Effector memory CD8-positive, alpha-beta T cell (primary cell): ENCODE measurements at regions not wholly inside any gene's neighbourhood (a gene's known extent, or its start where the extent isn't known, plus 50 kb on each side); places are given as distances from the start of the nearest gene placed in this dataset.
"Not testable (repeated sequence)": the region's sequence is repeated elsewhere in the genome, so short reads cannot be mapped to it uniquely, and the experiment has no call there.

Source experiments
- ATAC-seq: fragments of 150-1000 bp; cut with Tn5 transposase; replicated peaks from 2 replicates; pipeline ENCODE4 v1.10.0; 2021; ENCODE audit warnings: mild to moderate bottlenecking, moderate library complexity
- DNase-seq, 3 experiments: peaks; one replicate each; pipeline ENCODE4 v3.0.0; 2021
- H3K27ac Mint-ChIP-seq, 2 donors: one replicate each; pipeline ENCODE4 v1.8.0; 2022; ENCODE audit warnings: mild to moderate bottlenecking in 2 of 2, mixed read lengths in 2 of 2, moderate library complexity in 2 of 2
- H3K27me3 Mint-ChIP-seq, 2 donors: one replicate each; pipeline ENCODE4 v1.8.0; 2022; ENCODE audit warnings: mixed read lengths in 2 of 2
- H3K36me3 Mint-ChIP-seq: one replicate; pipeline ENCODE4 v1.8.0; 2022; ENCODE audit warnings: mild to moderate bottlenecking, moderate library complexity, mixed read lengths; ENCODE audit not compliant: insufficient read depth
- H3K4me1 Mint-ChIP-seq, 2 donors: one replicate each; pipeline ENCODE4 v1.8.0; 2022; ENCODE audit warnings: low read depth in 2 of 2, mixed read lengths in 2 of 2
- H3K4me3 Mint-ChIP-seq, 2 donors: one replicate each; pipeline ENCODE4 v1.8.0; 2022; ENCODE audit warnings: mild to moderate bottlenecking in 2 of 2, mixed read lengths in 2 of 2, moderate library complexity in 2 of 2
- H3K9me3 Mint-ChIP-seq, 2 donors: one replicate each; pipeline ENCODE4 v1.8.0; 2022; ENCODE audit warnings: mixed read lengths in 2 of 2

DNA sequence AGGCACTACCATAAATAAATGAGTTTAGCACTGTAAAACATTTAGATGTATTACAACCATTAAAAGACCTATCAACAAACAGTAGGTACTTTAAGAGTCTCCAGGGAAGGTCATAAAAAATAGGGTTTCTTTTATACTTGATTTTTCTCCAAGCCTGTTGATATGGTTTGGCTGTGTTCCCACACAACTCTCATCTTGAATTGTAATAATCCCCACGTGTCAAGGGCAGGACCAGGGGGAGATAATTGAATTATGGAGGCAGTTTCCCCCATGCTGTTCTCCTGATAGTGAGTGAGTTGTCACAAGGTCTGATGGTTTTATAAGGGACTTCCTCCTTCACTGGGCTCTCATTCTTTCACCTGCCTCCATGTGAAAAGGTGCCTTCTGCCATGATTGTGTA, 468.9 kb upstream of the UBE2E2 start:
- no peaks in the 10 kb centered on the region for H3K4me1 Mint-ChIP-seq
- H3K4me3 Mint-ChIP-seq, result no peak overlapping the region
- no peak overlapping the region for H3K27ac Mint-ChIP-seq
- H3K27me3 Mint-ChIP-seq, result no peaks in the 10 kb centered on the region
- ATAC-seq (no peak), DNase-seq (no peak)
- H3K36me3 Mint-ChIP-seq, result no peaks in the 10 kb centered on the region
- peaks cover 5 to 33% of the 10 kb centered on the region in 2 donors for H3K9me3 Mint-ChIP-seq

DNA sequence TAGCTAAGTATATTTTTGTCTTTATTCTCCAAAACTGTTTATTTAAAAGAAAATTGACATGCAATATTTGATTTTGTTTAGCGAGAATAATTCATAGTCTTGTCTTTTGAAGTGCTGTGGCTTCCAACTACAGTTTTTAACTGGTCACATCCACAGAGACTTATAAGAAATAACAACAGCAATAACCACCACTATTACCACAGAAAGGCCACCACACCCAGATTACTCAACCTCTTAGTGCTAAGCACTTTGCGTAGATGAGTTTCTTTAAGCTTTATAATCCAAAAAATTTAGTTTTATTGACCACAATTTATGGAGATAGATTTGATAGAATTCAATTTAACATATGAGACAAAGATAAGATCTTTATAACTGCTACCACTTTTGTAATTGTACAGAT, 468.4 kb upstream of the UBE2E2 start:
- H3K4me1 Mint-ChIP-seq, result no peaks in the 10 kb centered on the region
- no peak overlapping the region for H3K4me3 Mint-ChIP-seq
- ATAC-seq (no peak), DNase-seq (no peak)
- H3K36me3 Mint-ChIP-seq, result no peaks in the 10 kb centered on the region
- H3K9me3 Mint-ChIP-seq, result peaks cover 5 to 33% of the 10 kb centered on the region in 2 donors
- no peak overlapping the region for H3K27ac Mint-ChIP-seq
- no peaks in the 10 kb centered on the region for H3K27me3 Mint-ChIP-seq

DNA sequence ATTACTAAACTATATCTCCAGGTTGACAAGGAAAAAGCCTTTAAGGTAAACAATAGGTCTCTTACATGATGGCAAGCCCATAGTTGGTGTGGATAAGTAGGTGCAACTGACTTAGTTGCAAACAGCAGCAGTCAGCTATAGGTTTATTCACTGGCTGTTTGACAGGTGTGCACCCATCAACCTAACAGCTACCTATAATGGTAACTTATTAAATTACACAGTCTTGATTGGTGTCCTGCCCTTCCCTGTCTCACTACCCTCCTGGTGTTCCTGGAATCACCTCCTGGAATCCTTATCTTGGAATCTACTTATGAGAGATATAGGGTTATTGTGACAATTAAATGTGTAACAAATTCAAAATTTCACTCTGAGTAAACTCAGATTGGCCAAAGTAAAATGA, 467.8 kb upstream of the UBE2E2 start:
- no peaks in the 10 kb centered on the region for H3K4me1 Mint-ChIP-seq
- no peak overlapping the region for H3K27ac Mint-ChIP-seq
- H3K4me3 Mint-ChIP-seq, result no peak overlapping the region
- DNase-seq (no peak), ATAC-seq (no peak)
- no peaks in the 10 kb centered on the region for H3K36me3 Mint-ChIP-seq
- H3K27me3 Mint-ChIP-seq, result no peaks in the 10 kb centered on the region
- peaks cover 5 to 27% of the 10 kb centered on the region in 2 donors for H3K9me3 Mint-ChIP-seq

DNA sequence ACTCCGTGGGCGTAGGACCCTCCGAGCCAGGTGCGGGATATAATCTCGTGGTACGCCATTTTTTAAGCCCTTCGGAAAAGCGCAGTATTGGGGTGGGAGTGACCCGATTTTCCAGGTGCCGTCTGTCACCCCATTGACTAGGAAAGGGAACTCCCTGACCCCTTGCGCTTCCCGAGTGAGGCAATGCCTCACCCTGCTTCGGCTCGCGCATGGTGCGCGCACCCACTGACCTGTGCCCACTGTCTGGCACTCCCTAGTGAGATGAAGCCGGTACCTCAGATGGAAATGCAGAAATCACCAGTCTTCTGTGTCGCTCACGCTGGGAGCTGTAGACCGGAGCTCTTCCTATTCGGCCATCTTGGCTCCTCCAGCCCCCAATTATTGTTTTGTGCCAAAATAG, 459.7 kb upstream of the UBE2E2 start:
- H3K4me1 Mint-ChIP-seq, H3K27me3 Mint-ChIP-seq, ATAC-seq, DNase-seq, H3K4me3 Mint-ChIP-seq, H3K27ac Mint-ChIP-seq, H3K36me3 Mint-ChIP-seq: not testable (repeated sequence)
- peaks cover 7 to 11% of the 10 kb centered on the region in 2 donors for H3K9me3 Mint-ChIP-seq

DNA sequence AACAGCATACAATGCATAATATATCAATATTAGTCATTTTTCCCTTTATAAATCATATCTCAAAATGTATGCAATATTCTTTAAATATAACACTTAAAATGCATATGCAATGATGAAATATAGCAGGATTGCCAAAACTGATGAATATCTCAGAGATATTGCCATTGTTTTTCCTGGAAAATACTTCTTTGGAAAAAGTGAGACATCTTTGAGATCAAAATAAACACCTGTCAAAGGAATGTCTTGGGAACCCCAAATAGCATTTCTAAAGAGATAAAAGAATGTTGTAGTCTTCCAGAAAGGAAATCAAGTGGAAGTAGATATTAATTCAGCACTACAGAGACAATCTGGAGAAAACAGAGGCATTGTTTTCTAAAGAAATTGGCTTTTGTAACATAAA, 457.8 kb upstream of the UBE2E2 start:
- Mint-ChIP-seq H3K36me3 (no peaks in the 10 kb centered on the region), H3K9me3 (peaks cover 7 to 13% of the 10 kb centered on the region in 2 donors), H3K4me3 (no peak overlapping the region), H3K27me3 (no peaks in the 10 kb centered on the region), H3K27ac (no peak overlapping the region), H3K4me1 (no peaks in the 10 kb centered on the region)
- DNase-seq (no peak), ATAC-seq (no peak)

DNA sequence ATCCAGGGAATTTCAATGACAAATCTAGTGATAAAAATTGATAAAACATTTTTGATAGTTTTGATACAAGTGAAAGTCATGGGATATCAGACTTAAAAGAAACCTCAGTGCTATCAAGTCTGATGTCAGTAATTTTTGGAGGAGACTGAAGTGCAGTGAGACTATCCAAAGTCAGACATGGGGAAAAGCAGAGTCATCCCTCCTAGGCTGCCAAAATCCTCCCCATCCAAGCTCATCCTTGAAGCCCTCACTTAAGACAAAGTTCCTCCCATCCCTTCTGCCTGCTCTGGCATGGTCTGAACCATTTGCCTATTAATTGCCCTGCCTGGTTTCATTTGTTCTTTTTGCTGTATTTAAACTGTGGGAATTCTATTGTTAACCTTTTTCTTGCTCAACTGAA, 456.9 kb upstream of the UBE2E2 start:
- Mint-ChIP-seq H3K4me3 (no peak overlapping the region), H3K36me3 (no peaks in the 10 kb centered on the region), H3K27ac (no peak overlapping the region), H3K27me3 (no peaks in the 10 kb centered on the region), H3K9me3 (peaks cover 7 to 16% of the 10 kb centered on the region in 2 donors), H3K4me1 (no peaks in the 10 kb centered on the region)
- DNase-seq (no peak), ATAC-seq (no peak)

DNA sequence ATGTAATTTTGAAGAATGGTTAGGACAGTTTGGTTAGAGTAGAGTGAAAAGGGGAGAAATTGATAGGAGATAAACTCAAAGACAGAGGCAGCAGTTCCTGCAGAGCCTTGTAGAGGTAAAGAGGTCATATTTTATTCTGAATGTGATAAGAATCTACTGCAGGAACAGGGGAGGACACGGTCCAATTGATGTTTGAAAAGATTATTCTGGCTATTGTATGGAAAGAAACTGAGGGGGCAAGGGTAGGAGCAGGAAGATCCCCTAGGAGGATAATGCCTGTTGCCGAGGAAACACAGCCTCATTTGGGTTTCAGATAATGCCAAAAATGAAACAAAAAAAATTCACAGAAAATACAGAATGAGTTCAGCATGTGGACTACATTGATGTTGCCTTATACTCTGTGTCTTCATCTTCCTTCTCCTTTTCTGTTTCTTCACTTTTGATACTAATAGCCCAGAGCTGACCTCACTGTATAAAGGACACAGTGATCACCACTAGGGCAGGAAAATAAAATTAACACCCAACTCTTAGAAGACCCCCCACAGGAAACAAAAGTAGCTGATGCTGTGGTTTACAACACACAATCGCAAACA, 454.6 kb upstream of the UBE2E2 start:
- ATAC-seq, result no peak
- Mint-ChIP-seq H3K36me3 (no peaks in the 10 kb centered on the region), H3K4me1 (no peaks in the 10 kb centered on the region), H3K27me3 (no peaks in the 10 kb centered on the region), H3K27ac (no peak overlapping the region), H3K9me3 (peaks cover 8 to 18% of the 10 kb centered on the region in 2 donors), H3K4me3 (no peak overlapping the region)
- no peak for DNase-seq

DNA sequence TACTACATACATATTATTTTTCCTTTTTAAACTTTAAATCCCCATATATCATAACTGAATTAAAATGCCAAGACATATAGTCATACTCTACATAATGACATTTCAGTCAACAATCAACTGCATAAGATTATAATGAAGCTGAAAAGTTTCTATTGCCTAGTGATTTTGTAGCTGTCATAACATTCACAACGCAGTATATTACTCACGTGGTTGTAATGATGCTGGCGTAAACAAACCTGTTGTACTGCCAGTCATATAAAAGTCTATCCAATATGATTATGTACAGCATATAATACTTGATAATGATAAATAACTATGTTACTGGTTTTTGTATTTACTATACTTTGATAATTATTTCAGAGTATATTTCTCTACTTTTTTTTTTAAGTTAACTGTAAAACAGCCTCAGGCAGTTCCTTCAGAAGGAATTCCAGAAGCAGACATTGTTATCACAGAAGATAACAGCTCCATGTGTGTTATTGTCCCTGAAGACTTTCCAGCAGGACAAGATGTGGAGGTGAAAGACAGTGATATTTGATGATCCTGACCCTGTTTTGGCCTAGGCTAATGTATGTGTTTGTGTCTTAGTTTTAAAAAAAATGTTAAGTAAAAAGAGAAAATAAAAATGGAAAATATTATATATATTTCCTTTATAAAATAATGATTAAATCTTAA, 443.4 kb upstream of the UBE2E2 start:
- Mint-ChIP-seq H3K4me1 (no peaks in the 10 kb centered on the region), H3K27me3 (no peaks in the 10 kb centered on the region), H3K27ac (no peak overlapping the region), H3K4me3 (no peak overlapping the region), H3K36me3 (no peaks in the 10 kb centered on the region), H3K9me3 (peaks cover 6 to 27% of the 10 kb centered on the region in 2 donors)
- ATAC-seq (no peak), DNase-seq (no peak)

DNA sequence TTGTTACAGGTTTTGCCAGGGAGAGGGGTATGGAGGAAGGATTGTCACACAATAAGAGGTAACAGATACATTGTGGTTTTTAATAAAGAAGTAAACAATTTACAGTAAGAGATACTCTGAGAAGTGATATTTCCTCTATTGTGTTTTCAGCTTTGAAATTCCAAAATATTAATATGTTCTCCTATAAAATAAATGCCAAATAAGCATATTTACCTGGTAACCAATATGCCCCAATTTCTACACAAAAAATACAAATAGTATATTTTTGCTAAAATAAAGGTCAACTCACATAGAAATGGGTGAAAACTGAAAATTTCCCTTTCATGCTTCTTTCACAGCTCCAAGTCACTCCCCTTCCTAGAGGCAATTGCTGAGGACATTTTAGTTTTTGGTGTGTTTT, 437.4 kb upstream of the UBE2E2 start:
- Mint-ChIP-seq H3K4me3 (no peak overlapping the region), H3K27me3 (no peaks in the 10 kb centered on the region), H3K27ac (no peak overlapping the region), H3K36me3 (no peaks in the 10 kb centered on the region), H3K4me1 (no peaks in the 10 kb centered on the region), H3K9me3 (peaks cover 4 to 23% of the 10 kb centered on the region in 2 donors)
- DNase-seq (no peak), ATAC-seq (no peak)

DNA sequence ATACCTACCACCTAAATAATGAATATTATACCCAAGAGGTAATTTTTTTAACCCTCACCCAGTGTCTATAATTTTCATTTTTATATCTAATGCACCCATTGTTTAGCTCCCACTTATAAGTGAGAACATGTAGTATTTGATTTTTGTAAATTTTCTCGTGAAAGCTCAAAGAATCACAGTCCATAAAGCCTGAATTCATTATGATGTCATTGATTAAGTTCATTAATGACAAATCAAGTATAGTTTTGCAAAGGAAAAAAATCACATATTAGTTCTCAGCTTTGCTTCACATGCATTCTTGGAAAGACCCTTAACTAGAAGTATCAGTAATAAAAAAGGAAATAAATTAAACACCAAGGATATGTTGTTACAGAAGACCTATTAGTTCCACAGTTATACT, 425.3 kb upstream of the UBE2E2 start:
- Mint-ChIP-seq H3K4me3 (no peak overlapping the region), H3K27ac (no peak overlapping the region), H3K36me3 (no peaks in the 10 kb centered on the region), H3K27me3 (no peaks in the 10 kb centered on the region), H3K9me3 (peaks cover 0 to 18% of the 10 kb centered on the region in 2 donors), H3K4me1 (no peaks in the 10 kb centered on the region)
- ATAC-seq, result no peak
- no peak for DNase-seq

DNA sequence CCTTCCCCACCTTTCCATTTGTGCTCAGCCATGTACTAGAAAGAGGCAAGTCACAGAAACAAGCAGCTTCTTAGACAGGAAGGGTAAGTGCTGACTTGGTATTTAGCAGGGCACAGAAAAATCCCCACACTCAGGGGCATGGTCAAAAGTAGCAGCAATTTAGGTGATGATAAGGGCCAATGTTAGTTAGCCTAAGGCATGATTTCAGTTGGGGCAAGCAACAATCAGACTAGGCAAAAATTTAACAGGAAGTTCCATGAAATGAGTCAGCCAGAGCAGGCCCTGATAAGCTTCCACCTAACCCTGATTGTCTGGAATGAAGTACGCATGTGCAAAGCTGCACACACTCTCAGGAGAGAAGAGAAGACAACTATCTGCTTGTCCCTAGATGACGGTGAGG, 423.4 kb upstream of the UBE2E2 start:
- Mint-ChIP-seq H3K4me3 (no peak overlapping the region), H3K27me3 (no peaks in the 10 kb centered on the region), H3K4me1 (no peaks in the 10 kb centered on the region), H3K9me3 (peaks cover 8 to 33% of the 10 kb centered on the region in 2 donors), H3K36me3 (peaks cover 2% of the 10 kb centered on the region), H3K27ac (no peak overlapping the region)
- DNase-seq (no peak), ATAC-seq (no peak)

DNA sequence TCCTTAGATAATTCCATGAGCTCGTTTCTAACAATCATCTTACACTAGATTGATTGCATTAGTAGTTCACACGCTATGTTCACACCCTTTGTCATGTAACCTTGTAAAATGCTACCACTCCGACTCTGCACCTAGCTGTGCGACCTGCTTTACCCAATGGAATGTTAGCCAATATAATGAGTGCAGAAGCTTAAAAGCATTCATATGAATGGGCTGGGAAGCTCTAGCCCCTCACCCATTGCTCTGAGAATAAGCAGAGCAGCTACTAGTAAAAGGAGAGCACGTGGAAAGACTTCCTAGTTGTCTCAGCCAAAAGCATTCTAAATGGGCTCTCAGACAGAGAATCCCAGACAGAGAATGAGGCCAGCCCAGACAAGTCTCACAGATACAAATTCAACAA, 410.6 kb upstream of the UBE2E2 start:
- ATAC-seq (no peak), DNase-seq (no peak)
- H3K4me1 Mint-ChIP-seq, result no peaks in the 10 kb centered on the region
- no peaks in the 10 kb centered on the region for H3K27me3 Mint-ChIP-seq
- H3K36me3 Mint-ChIP-seq, result no peaks in the 10 kb centered on the region
- no peak overlapping the region for H3K4me3 Mint-ChIP-seq
- peaks cover 3 to 14% of the 10 kb centered on the region in 2 donors for H3K9me3 Mint-ChIP-seq
- H3K27ac Mint-ChIP-seq, result no peak overlapping the region

DNA sequence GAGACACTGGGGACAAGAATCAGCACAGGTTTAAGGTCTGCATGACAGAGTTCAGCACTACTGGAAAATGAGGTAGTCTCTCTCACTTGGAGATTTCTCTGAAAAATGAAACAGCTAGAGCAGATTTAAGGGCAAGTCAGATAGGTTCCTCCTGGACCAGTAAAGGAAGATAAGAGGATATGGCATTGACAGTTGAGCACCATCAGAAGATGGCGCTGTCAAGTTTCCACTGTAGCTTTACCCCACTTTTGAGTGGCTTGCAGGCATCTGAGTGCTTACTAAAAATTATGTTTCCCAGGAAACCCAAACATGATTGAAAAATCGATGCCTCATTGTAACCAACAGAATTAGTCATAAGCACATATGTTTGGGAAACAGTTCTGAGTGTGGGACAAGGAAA, 407.2 kb upstream of the UBE2E2 start:
- Mint-ChIP-seq H3K36me3 (no peaks in the 10 kb centered on the region), H3K27ac (no peak overlapping the region), H3K4me1 (no peaks in the 10 kb centered on the region), H3K27me3 (no peaks in the 10 kb centered on the region), H3K9me3 (peaks cover 5 to 18% of the 10 kb centered on the region in 2 donors), H3K4me3 (no peak overlapping the region)
- DNase-seq (no peak), ATAC-seq (no peak)

DNA sequence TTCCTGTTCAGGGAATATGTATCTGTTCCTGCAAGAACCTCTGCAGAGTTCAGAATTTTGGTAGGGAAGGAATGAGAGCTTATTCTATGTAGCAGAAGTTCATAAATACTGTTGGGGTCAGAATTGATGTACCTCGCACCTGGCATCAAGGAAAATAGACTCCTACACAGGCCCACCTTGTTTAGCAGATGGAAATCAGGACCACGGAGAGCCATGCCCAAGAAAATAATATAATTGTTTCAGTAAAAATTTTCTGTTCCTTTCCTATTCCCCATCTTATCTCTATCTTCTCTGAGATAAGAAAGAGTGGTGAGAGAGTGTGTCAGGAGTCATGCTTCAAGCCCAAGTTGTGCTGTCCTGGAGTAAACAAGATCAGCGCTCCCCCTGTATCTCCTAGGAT, 404.7 kb upstream of the UBE2E2 start:
- peaks cover 3 to 10% of the 10 kb centered on the region in 2 donors for H3K9me3 Mint-ChIP-seq
- H3K27ac Mint-ChIP-seq, result no peak overlapping the region
- H3K4me1 Mint-ChIP-seq, result no peaks in the 10 kb centered on the region
- H3K27me3 Mint-ChIP-seq, result no peaks in the 10 kb centered on the region
- no peak for DNase-seq
- ATAC-seq, result no peak
- H3K4me3 Mint-ChIP-seq, result no peak overlapping the region
- no peaks in the 10 kb centered on the region for H3K36me3 Mint-ChIP-seq
